Fibroblast of peridontal ligament (primary cell): ENCODE measurements at regions not wholly inside any gene's neighbourhood (a gene's known extent, or its start where the extent isn't known, plus 50 kb on each side); places are given as distances from the start of the nearest gene placed in this dataset.
"Not testable (repeated sequence)": the region's sequence is repeated elsewhere in the genome, so short reads cannot be mapped to it uniquely, and the experiment has no call there.

Experiments
- DNase-seq: peaks from one replicate; pipeline ENCODE4 v3.0.0-alpha.2; 2010; ENCODE audit errors: extremely low read depth

DNA sequence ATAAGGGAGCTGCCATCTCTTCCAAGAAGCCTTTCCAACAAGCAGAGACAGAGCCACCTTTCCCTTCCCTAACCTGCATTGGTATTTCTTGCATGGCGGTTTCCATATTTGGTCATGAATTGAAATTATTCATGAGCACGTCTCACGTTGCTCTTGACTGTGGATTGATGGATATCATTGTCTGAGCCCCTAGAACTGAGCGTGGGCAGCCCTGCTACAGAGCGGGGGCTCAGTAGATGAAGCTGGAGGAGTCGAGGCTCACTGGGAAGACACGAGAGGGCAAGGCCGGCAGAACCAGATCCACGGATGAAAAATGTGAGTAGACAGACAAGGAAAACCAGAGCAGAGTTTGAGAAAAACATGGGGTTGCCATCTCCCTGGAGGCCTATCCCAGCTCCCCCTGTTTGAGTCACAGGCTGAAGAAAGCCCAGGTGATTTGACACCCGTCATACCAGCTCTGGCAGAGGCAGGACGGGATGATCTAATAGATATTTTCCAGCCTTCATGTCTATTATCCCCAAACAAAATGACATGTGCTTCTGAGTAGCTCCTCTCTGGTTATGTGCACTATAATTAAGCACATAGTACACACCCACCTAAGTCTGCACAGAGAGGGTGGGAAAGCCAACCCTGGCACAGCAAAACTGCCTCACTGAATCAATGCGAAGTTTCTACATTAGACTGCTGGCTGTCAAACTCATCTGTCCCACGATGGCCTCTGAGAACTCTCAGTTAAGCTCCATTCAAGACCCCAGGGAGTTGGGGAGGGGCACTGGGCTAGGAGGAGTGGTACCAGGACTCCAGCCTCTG lies 363.5 kb upstream of the KLHL29 start:
- no peak for DNase-seq

- DNase-seq: no peak
Measured at GRCh38 chr2:23023722-23024121, 361.3 kb upstream of the KLHL29 start.

DNA sequence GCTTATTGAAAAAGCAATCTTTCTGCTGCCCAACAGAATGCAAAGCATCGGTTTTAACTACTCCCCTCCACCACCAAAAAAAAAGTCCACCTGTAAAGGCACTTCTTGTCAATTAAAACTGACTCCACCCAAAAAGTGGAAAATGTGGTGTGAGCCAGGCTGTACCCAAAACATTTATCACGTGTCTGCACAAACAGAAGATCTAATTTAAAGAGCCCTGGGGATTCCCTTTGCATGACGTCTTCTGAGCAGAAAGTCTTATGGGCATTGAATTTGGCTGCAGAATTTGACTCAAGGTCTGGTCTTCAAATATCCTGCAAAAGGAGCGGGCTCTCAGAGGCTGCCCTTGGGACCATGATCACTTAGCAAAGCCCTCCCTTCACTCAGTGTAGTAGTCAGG lies 358.3 kb upstream of the KLHL29 start:
- DNase-seq: no peak

DNA sequence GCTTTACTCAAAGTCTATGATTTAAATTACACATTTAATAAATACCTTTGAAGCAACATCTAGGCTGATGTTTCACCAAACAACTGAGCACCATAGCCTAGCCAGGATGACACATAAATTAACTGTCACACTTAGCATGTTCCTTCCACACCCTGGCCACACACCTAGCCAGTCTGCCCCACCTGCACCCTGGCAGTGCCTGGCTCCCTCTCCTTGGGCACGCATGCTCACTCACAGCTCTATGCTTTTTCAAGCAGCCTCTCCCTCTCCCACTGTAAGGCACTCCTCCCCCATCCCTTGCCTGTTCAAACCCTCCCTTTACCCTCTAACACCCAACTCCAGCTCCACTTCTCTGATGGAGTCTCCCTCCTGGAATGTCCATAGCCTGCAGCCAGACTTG lies 357.6 kb upstream of the KLHL29 start:
- no peak for DNase-seq

DNA sequence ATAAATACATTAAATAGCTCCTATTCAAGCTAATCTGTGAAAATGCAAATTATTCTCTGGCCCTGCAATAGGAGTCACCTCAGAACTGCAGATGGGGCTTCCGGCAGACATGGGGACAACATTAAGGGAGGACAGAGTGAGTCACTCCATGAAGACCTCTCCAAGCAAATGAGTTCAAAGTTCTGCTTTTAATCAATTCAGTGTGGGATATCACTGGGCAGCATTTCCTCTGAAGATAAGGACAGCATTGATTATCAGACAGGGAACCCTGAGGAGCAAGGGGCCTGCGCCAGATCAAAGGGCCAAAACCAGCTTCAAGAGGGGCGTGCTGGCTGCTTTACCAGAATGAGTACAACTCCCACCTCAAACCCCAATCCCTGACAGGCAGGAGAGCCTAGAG lies 356.9 kb upstream of the KLHL29 start:
- DNase-seq: no peak

- DNase-seq: no peak
Measured at GRCh38 chr2:23029111-23029510, 355.9 kb upstream of the KLHL29 start.

GRCh38 chr2:23029951-23030350 lies 355.0 kb upstream of the KLHL29 start:
- no peak for DNase-seq

DNA sequence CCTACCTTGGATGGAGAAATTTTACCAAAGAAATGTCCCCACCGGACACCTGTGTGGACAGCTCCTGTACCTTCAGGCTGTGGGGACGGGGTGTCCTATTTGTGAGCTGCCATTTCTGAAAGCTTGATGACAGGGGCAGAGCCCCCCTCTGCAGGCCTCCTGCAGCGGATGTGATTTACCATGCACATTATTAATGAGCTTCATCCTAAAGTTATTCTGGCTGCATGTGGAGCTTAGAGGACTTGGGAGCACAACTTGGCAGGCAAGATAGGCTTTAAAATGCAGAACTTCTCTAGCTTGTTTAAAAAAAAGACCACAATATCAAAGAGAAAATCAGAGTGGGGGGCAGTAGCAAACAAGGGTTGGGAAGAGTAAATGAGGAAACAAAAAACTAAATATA lies 350.0 kb upstream of the KLHL29 start:
- DNase-seq: no peak

DNA sequence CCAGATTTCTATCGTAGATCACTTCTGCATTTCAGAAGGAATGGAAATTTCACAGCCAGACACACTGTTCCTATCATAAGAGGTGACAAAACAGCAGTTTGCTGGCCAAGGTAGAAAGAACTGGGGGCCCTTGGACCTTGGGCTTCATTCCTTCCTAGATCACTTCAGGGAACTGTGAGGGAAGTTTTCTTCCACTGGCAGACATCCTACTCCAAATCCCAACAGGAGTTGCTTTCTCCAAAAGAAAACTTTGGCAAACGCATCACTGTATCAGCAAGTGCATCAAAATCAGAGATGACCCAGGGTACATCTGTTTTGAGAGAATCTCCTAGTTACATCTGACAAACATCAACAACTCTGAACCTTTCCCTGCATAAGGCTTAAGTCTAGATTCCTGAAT lies 348.4 kb upstream of the KLHL29 start:
- no peak for DNase-seq

GRCh38 chr2:23037596-23037995 lies 347.4 kb upstream of the KLHL29 start:
- DNase-seq: no peak

GRCh38 chr2:23041443-23041842 lies 343.5 kb upstream of the KLHL29 start:
- no peak for DNase-seq

DNA sequence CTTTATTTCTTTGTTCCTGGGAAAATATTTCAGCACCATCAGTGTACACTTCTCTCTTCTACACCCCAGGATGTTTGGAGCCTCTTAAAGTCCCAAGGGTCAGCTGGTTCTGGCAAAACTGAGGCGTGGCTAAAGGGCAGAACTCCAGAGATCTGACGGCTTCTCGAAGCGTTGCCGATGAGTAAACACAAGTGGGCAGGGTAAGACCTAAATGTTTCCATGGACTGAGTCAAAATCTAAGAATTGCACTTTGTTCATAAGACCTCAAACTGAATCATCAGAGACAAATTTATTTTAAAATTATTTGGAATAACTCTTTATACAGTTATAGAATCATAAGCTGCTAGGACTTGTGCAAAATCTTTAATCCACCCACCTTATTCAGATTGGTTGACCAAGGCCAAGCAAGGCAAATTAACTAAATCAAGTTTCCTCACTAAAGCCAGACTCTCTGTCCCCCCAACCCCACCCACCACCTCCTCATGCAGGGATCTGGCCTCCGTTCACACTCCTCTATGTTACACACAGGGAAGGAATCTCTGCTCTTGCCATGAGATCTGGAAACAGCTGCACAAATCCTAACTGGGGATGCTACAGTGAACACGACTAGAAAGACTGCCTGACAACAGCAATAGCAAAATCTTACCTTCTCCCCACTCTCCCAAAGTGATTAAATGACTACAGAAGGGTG lies 342.6 kb upstream of the KLHL29 start:
- no peak for DNase-seq

- no peak for DNase-seq
Measured at GRCh38 chr2:23050388-23050787, 334.6 kb upstream of the KLHL29 start.

GRCh38 chr2:23053601-23054000 lies 331.4 kb upstream of the KLHL29 start:
- DNase-seq: no peak

GRCh38 chr2:23055251-23055650 lies 329.7 kb upstream of the KLHL29 start:
- no peak for DNase-seq

- DNase-seq: not testable (repeated sequence)
Measured at GRCh38 chr2:23056846-23057245, 328.1 kb upstream of the KLHL29 start.

DNA sequence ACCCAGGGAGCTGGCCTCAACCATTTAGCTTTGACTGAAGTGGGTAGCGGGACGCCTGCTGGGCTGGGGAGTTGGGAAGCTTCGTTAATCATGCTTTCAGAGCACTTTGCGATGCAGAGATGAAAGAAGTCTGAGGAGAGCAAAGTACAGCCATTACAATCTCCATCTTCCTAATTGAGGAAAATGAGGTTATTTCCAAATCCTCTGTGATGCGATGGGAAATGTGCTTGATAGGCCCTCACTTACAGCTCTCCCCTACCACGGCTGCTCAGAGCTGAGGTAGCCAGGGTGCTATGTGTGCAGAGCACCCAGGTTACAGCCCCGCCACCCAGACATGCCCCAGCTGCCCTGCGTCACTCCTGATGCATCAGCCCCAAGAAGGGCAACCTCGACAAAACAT lies 326.5 kb upstream of the KLHL29 start:
- no peak for DNase-seq

DNA sequence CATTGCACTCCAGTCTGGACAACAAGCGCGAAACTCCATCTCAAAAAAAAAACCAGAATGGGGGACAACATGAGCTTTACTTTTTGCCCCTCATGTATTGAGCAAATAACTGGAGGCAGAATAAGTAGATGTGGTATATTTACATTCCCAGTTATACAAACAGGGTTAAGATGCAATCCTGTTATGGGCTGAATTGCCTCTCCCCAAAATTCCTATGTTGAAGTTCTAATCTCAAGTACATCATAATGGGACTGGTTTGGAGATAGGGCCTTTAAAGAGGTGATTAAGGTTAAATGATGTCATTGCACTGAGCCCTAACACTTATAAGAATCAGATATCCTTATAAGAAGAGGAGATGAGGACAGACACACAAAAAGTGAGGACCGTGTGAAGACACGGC lies 319.8 kb upstream of the KLHL29 start:
- DNase-seq: no peak

DNA sequence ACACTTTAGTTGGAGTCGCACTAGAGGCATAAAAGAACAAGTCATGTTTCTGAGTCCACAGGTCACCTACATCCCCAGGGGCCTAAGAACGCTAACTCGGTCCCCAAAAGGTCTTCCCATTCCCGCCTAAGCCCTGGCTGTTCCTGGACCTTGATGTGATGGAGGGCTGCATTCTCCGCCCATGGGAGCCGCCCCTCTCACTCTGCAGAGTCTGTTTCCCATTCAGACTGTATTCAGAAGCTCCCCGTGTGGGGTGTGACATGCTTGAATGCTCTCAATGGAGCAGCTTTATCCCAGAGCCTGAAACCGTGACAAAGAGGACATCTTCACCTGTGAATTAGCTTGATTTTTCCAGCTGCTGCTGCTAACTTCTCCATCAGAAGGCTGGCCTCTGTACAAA lies 319.0 kb upstream of the KLHL29 start:
- no peak for DNase-seq

DNA sequence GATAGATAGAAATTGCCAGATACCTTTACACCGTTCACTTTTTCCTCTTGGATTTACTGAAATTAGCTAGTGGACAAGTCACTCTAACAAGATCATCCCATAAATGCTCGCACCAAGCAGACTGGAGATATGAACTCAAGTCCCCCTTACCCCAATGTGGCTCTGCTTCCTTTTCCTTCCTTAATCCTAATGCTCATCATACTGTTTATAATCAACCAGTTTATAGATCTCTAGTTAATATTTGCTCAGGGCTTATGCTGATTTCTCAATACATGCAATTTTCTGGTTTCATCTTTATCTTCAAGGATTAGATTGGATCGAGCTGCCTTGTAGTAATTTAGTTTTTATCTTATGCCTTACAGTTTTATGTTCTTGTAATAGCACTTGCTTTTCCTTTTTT lies 318.3 kb upstream of the KLHL29 start:
- DNase-seq: no peak

GRCh38 chr2:23069156-23069555 lies 315.8 kb upstream of the KLHL29 start:
- no peak for DNase-seq

DNA sequence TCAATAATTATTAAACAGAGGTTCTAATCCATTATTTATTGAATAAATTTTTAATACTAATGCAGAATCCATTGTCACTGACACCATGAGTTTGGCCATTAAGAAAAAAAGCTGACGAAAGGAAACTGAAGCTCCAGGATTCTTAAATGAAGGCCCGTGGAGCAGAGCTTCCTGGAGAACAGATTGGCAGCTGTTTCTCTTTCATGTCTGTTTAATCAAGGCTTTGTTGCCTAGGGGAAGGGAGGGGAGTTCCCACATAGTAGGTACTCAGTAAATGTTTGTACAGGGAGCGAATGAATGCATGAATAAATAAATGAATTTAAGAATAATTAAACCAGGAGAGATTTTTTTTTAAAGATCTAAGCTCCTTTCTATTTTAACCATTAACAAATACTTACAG lies 315.1 kb upstream of the KLHL29 start:
- no peak for DNase-seq

GRCh38 chr2:23073056-23073455 lies 311.9 kb upstream of the KLHL29 start:
- DNase-seq: no peak

DNA sequence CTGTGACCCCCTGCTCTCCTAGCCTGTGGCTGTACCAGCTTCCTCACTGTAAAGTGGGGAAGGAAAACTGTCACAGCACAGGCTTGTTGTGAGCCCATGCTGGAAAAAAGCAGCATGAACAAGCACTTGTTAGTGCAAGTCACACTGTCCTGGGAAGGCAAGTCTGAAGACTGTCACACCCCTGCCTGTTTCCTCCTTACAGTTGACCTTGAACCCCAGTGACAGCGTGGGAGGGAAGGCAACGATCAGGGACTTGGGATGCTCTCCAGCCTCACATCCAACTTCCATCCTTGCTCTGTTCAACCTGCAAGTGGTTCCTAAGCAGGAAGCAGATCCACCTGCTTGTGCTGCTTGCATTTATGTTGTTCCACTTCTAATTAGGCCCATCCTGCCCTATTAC lies 311.3 kb upstream of the KLHL29 start:
- no peak for DNase-seq
